GM06990 (cell line): ENCODE measurements at regions not wholly inside any gene's neighbourhood (a gene's known extent, or its start where the extent isn't known, plus 50 kb on each side); places are given as distances from the start of the nearest gene placed in this dataset.
"Not testable (repeated sequence)": the region's sequence is repeated elsewhere in the genome, so short reads cannot be mapped to it uniquely, and the experiment has no call there.

Source experiments
- DNase-seq: peaks from one replicate; pipeline ENCODE4 v3.0.0-alpha.2; 2011; ENCODE audit not compliant: insufficient read length; ENCODE audit errors: extremely low read depth
- H3K27me3 ChIP-seq: replicated peaks from 2 replicates; pipeline ENCODE4 v1.6.0; 2011; ENCODE audit warnings: low read length; ENCODE audit not compliant: control insufficient read depth, insufficient read depth
- H3K36me3 ChIP-seq: 2 replicates; pipeline ENCODE4 v1.5.1; 2011; ENCODE audit warnings: low read length; ENCODE audit not compliant: control insufficient read depth, insufficient read depth
- H3K4me3 ChIP-seq: replicated peaks from 2 replicates; pipeline ENCODE4 v1.5.1; 2011; ENCODE audit warnings: low read depth, mild to moderate bottlenecking, control low read depth, low read length
- CTCF ChIP-seq: IDR thresholded peaks from 2 replicates; pipeline ENCODE4 v1.5.1; 2011; ENCODE audit warnings: low read length, control low read depth, mild to moderate bottlenecking, inconsistent platforms; ENCODE audit not compliant: insufficient read depth, poor library complexity, severe bottlenecking

- no peak for DNase-seq
- Histone ChIP-seq H3K27me3 (no peaks in the 10 kb centered on the region), H3K36me3 (no peaks in the 10 kb centered on the region), H3K4me3 (no peak overlapping the region)
- no peak for TF ChIP-seq CTCF
Observed at GRCh38 chr9:7739595-7739994, 60.0 kb downstream of the DMAC1 start.

GRCh38 chr9:7735311-7735710 is 64.3 kb downstream of the DMAC1 start:
- no peak for TF ChIP-seq CTCF
- no peak for DNase-seq
- Histone ChIP-seq H3K4me3 (no peak overlapping the region), H3K36me3 (no peaks in the 10 kb centered on the region), H3K27me3 (no peaks in the 10 kb centered on the region)

- no peaks in the 10 kb centered on the region for H3K36me3 ChIP-seq
- H3K27me3 ChIP-seq: no peaks in the 10 kb centered on the region
- no peak for TF ChIP-seq CTCF
- H3K4me3 ChIP-seq: no peak overlapping the region
- DNase-seq: no peak
Observed at GRCh38 chr9:7730164-7730445, 69.5 kb downstream of the DMAC1 start.

GRCh38 chr9:7729371-7730163 is 70.0 kb downstream of the DMAC1 start:
- DNase-seq: no peak
- no peak overlapping the region for H3K4me3 ChIP-seq
- no peak for TF ChIP-seq CTCF
- no peaks in the 10 kb centered on the region for H3K27me3 ChIP-seq
- H3K36me3 ChIP-seq: no peaks in the 10 kb centered on the region

- Histone ChIP-seq H3K27me3 (no peaks in the 10 kb centered on the region), H3K36me3 (no peaks in the 10 kb centered on the region), H3K4me3 (no peak overlapping the region)
- no peak for TF ChIP-seq CTCF
- DNase-seq: no peak
Observed at GRCh38 chr9:7721291-7721690, 78.3 kb downstream of the DMAC1 start.

- H3K27me3 ChIP-seq, H3K4me3 ChIP-seq, DNase-seq, H3K36me3 ChIP-seq: not testable (repeated sequence)
Observed at GRCh38 chr9:7713088-7713487, 86.5 kb downstream of the DMAC1 start.
